Neural cell (in vitro differentiated cells): ENCODE measurements at regions not wholly inside any gene's neighbourhood (a gene's known extent, or its start where the extent isn't known, plus 50 kb on each side); places are given as distances from the start of the nearest gene placed in this dataset.

Experiments used
- H2AFZ ChIP-seq: fragments of 200-600, 300-800 bp; sonication (generic), shearing (Covaris generic); 2 replicates; pipeline ENCODE4 v1.6.0; 2014; ENCODE audit warnings: low read depth, mild to moderate bottlenecking, antibody characterized with exemption, low read length, moderate library complexity
- H3F3A ChIP-seq: fragments of 200-600 bp; shearing (Covaris generic); 2 replicates; pipeline ENCODE4 v1.6.1; 2016; ENCODE audit warnings: mild to moderate bottlenecking, moderate library complexity, mixed read lengths, antibody characterized with exemption, low read length; ENCODE audit not compliant: insufficient read depth, poor library complexity, severe bottlenecking
- H3K27ac ChIP-seq: fragments of 200-600, 300-800 bp; sonication (generic), shearing (Covaris generic); 2 replicates; pipeline ENCODE4 v1.5.1; 2014; ENCODE audit warnings: mild to moderate bottlenecking, low read length, moderate library complexity
- H3K27me3 ChIP-seq: fragments of 300-800, 200-600 bp; sonication (generic), shearing (Covaris generic); 2 replicates; pipeline ENCODE4 v1.6.0; 2014; ENCODE audit warnings: mild to moderate bottlenecking, low read depth, low read length, moderate library complexity; ENCODE audit not compliant: insufficient read depth
- H3K36me3 ChIP-seq: fragments of 300-800, 200-600 bp; sonication (generic), shearing (Covaris generic); 2 replicates; pipeline ENCODE4 v1.5.1; 2014; ENCODE audit warnings: mild to moderate bottlenecking, antibody characterized with exemption, low read length, moderate library complexity; ENCODE audit not compliant: insufficient read depth
- H3K4me2 ChIP-seq: fragments of 300-800, 200-600 bp; sonication (generic), shearing (Covaris generic); 2 replicates; pipeline ENCODE4 v1.6.0; 2014; ENCODE audit warnings: mild to moderate bottlenecking, low read length
- H3K4me3 ChIP-seq: fragments of 300-800, 200-600 bp; sonication (generic), shearing (Covaris generic); 2 replicates; pipeline ENCODE4 v1.5.1; 2014; ENCODE audit warnings: mild to moderate bottlenecking, low read length, moderate library complexity
- H3K79me2 ChIP-seq: fragments of 200-600 bp; shearing (Covaris generic); replicated peaks from 2 replicates; pipeline ENCODE4 v1.6.0; 2014; ENCODE audit warnings: mild to moderate bottlenecking, low read length, moderate library complexity; ENCODE audit not compliant: insufficient read depth
- H3K9ac ChIP-seq: fragments of 300-800, 200-600 bp; sonication (generic), shearing (Covaris generic); 2 replicates; pipeline ENCODE4 v1.6.1; 2016; ENCODE audit warnings: mild to moderate bottlenecking, low read length, mixed read lengths
- H3K9me2 ChIP-seq: fragments of 200-600 bp; shearing (Covaris generic); 2 replicates; pipeline ENCODE4 v1.6.1; 2016; ENCODE audit warnings: mild to moderate bottlenecking, low read length, mixed read lengths; ENCODE audit not compliant: insufficient read depth
- H3K9me3 ChIP-seq: fragments of 200-600, 300-800 bp; sonication (generic), shearing (Covaris generic); 2 replicates; pipeline ENCODE4 v1.6.1; 2016; ENCODE audit warnings: mild to moderate bottlenecking, mixed run types, low read length, moderate library complexity, mixed read lengths
- H4K20me1 ChIP-seq: fragments of 200-600 bp; shearing (Covaris generic); 2 replicates; pipeline ENCODE4 v1.6.1; 2016; ENCODE audit warnings: mild to moderate bottlenecking, mixed run types; ENCODE audit not compliant: insufficient read depth
- CTCF ChIP-seq: fragments of 450-650 bp; IDR thresholded peaks from 2 replicates; pipeline ENCODE4 v1.5.1; 2014; ENCODE audit warnings: antibody characterized with exemption, mild to moderate bottlenecking, moderate library complexity; ENCODE audit not compliant: poor library complexity, severe bottlenecking
- EP300 ChIP-seq: fragments of 450-650 bp; conservative IDR thresholded peaks from 2 replicates; pipeline ENCODE4 v1.6.1; 2014; ENCODE audit warnings: antibody characterized with exemption, mild to moderate bottlenecking, moderate library complexity; ENCODE audit not compliant: poor library complexity, severe bottlenecking
- EZH2 ChIP-seq: fragments of 200-600, 300-800 bp; shearing (Covaris generic), sonication (generic); IDR thresholded peaks from 2 replicates; pipeline ENCODE4 v1.6.1; 2014; ENCODE audit warnings: antibody characterized with exemption, low read length, borderline replicate concordance, mild to moderate bottlenecking; ENCODE audit not compliant: insufficient read depth, poor library complexity, severe bottlenecking
- MXI1 ChIP-seq: fragments of 450-650 bp; conservative IDR thresholded peaks from 2 replicates; pipeline ENCODE4 v1.6.1; 2014; ENCODE audit warnings: antibody characterized with exemption, mild to moderate bottlenecking; ENCODE audit not compliant: poor library complexity, severe bottlenecking
- POLR2AphosphoS5 ChIP-seq: IDR thresholded peaks from 2 replicates; pipeline ENCODE4 v1.6.1; 2012
- RAD21 ChIP-seq: fragments of 450-650 bp; conservative IDR thresholded peaks from 2 replicates; pipeline ENCODE4 v1.6.1; 2014; ENCODE audit warnings: antibody characterized with exemption, mild to moderate bottlenecking, moderate library complexity
- REST ChIP-seq: IDR thresholded peaks from 2 replicates; pipeline ENCODE4 v1.6.1; 2012; ENCODE audit warnings: borderline replicate concordance
- SMC3 ChIP-seq: fragments of 450-650 bp; conservative IDR thresholded peaks from 2 replicates; pipeline ENCODE4 v1.6.1; 2014; ENCODE audit warnings: antibody characterized with exemption, mild to moderate bottlenecking, moderate library complexity; ENCODE audit not compliant: poor library complexity
- TAF1 ChIP-seq: IDR thresholded peaks from 2 replicates; pipeline ENCODE4 v1.6.1; 2012; ENCODE audit warnings: low read depth

DNA sequence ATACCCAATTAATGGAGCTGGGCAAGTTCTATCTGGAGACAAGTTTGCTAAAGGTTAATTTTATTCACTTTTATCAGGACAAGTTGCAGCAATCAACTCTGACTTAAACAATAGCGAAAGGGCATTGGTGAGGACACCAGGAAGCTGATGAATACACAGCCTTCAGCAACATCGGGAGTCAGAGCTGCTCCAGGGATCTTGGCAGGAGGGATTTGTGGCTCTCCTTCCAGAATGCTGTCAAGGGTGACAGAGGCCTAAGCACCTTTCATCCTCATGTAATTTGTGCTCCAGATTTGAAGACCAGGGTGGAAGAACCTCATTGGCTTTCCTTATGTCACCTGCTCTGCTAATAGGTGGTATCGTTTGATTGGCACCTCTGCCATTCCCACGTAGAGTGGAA lies 485.6 kb downstream of the NPIPA7 start:
- Histone ChIP-seq H3K27me3 (no peaks in the 10 kb centered on the region), H3K9me3 (no peaks in the 10 kb centered on the region), H3K4me2 (no peak overlapping the region), H3K79me2 (no peaks in the 10 kb centered on the region), H3F3A (no peaks in the 10 kb centered on the region), H2AFZ (no peak overlapping the region), H3K4me3 (no peak overlapping the region), H3K9ac (no peak overlapping the region), H3K36me3 (no peaks in the 10 kb centered on the region), H3K9me2 (no peaks in the 10 kb centered on the region), H3K27ac (no peak overlapping the region), H4K20me1 (no peaks in the 10 kb centered on the region)
- TF ChIP-seq EZH2 (no peak), CTCF (no peak)

DNA sequence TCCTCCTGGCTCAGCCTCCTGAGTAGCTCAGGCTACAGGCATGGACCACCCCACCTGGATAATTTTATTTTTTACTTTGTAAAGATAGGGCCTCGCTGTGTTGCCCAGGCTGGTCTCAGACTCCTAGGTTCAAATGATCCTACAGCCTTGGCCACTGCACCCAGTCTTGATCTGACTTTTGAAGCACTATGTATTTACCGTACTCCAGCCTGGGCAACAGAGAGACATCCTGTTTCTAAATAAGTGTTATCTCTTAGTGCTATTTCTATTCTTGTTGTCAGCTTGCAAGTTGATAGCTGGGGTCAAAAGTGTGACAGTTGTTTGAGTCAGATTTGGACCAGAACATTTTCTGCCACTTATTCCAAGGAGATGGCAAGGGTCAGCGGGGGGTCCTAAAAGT lies 486.4 kb downstream of the NPIPA7 start:
- no peaks in the 10 kb centered on the region for H3K9me3 ChIP-seq
- H3K9me2 ChIP-seq, result no peaks in the 10 kb centered on the region
- no peak overlapping the region for H3K27ac ChIP-seq
- no peaks in the 10 kb centered on the region for H3K79me2 ChIP-seq
- no peak overlapping the region for H3K9ac ChIP-seq
- no peak overlapping the region for H3K4me3 ChIP-seq
- no peak overlapping the region for H2AFZ ChIP-seq
- TF ChIP-seq POLR2AphosphoS5 (no peak), MXI1 (no peak), SMC3 (no peak), RAD21 (no peak), EZH2 (no peak), CTCF (no peak), REST (no peak), EP300 (no peak), TAF1 (no peak)
- no peaks in the 10 kb centered on the region for H3K36me3 ChIP-seq
- no peaks in the 10 kb centered on the region for H3F3A ChIP-seq
- no peaks in the 10 kb centered on the region for H4K20me1 ChIP-seq
- H3K4me2 ChIP-seq, result no peak overlapping the region
- H3K27me3 ChIP-seq, result no peaks in the 10 kb centered on the region
